ENCODE measurements at regions not wholly inside any gene's neighbourhood (a gene's known extent, or its start where the extent isn't known, plus 50 kb on each side); places are given as distances from the start of the nearest gene placed in this dataset.

- TF ChIP-seq CTCF (conservative IDR thresholded peaks at IDR 0.05; ENCODE audit: low read length) = no peak
- no peak for TF ChIP-seq EZH2phosphoT487 (IDR thresholded peaks at IDR 0.05; ENCODE audit: borderline replicate concordance, low read depth, low read length)
These were observed 621.1 kb downstream of the ACTR3B start for GRCh38 chr7:153380636-153381035.
